ENCODE measurements at regions not wholly inside any gene's neighbourhood (a gene's known extent, or its start where the extent isn't known, plus 50 kb on each side); places are given as distances from the start of the nearest gene placed in this dataset.

- Mint-ChIP-seq H3K36me3 (ENCODE audit: low read depth, unreplicated experiment) (no peaks in the 10 kb centered on the region), H3K9me3 (ENCODE audit: unreplicated experiment) (peaks cover 4% of the 10 kb centered on the region), H3K4me1 (ENCODE audit: unreplicated experiment) (no peaks in the 10 kb centered on the region), H3K27me3 (ENCODE audit: unreplicated experiment) (peaks cover 3% of the 10 kb centered on the region), H3K27ac (ENCODE audit: unreplicated experiment) (no peak overlapping the region), H3K4me3 (ENCODE audit: unreplicated experiment) (no peak overlapping the region)
- no peak for TF ChIP-seq CTCF (IDR thresholded peaks at IDR 0.05; ENCODE audit: unreplicated experiment)
- no peak for DNase-seq (ENCODE audit: low spot score)
Measured at GRCh38 chr7:37590824-37591223, 92.7 kb upstream of the GPR141 start.

- no peak overlapping the region for H3K27ac Mint-ChIP-seq (ENCODE audit: unreplicated experiment)
- no peak for TF ChIP-seq CTCF (IDR thresholded peaks at IDR 0.05; ENCODE audit: unreplicated experiment)
- peaks cover 3% of the 10 kb centered on the region for H3K27me3 Mint-ChIP-seq (ENCODE audit: unreplicated experiment)
- no peaks in the 10 kb centered on the region for H3K4me1 Mint-ChIP-seq (ENCODE audit: unreplicated experiment)
- no peak for DNase-seq (ENCODE audit: low spot score)
- H3K9me3 Mint-ChIP-seq (ENCODE audit: unreplicated experiment): peaks cover 4% of the 10 kb centered on the region
- no peaks in the 10 kb centered on the region for H3K36me3 Mint-ChIP-seq (ENCODE audit: low read depth, unreplicated experiment)
- H3K4me3 Mint-ChIP-seq (ENCODE audit: unreplicated experiment): no peak overlapping the region
Measured at GRCh38 chr7:37592366-37592765, 91.2 kb upstream of the GPR141 start.

GRCh38 chr7:37594602-37595001 is 89.0 kb upstream of the GPR141 start:
- peaks cover 3% of the 10 kb centered on the region for H3K27me3 Mint-ChIP-seq (ENCODE audit: unreplicated experiment)
- no peak for DNase-seq (ENCODE audit: low spot score)
- TF ChIP-seq CTCF (IDR thresholded peaks at IDR 0.05; ENCODE audit: unreplicated experiment): no peak
- H3K9me3 Mint-ChIP-seq (ENCODE audit: unreplicated experiment): peaks cover 4% of the 10 kb centered on the region
- H3K36me3 Mint-ChIP-seq (ENCODE audit: low read depth, unreplicated experiment): no peaks in the 10 kb centered on the region
- H3K27ac Mint-ChIP-seq (ENCODE audit: unreplicated experiment): no peak overlapping the region
- H3K4me1 Mint-ChIP-seq (ENCODE audit: unreplicated experiment): no peaks in the 10 kb centered on the region
- no peak overlapping the region for H3K4me3 Mint-ChIP-seq (ENCODE audit: unreplicated experiment)

GRCh38 chr7:37598824-37599223 is 84.7 kb upstream of the GPR141 start:
- H3K27ac Mint-ChIP-seq (ENCODE audit: unreplicated experiment): no peak overlapping the region
- peaks cover 2% of the 10 kb centered on the region for H3K27me3 Mint-ChIP-seq (ENCODE audit: unreplicated experiment)
- no peak overlapping the region for H3K4me3 Mint-ChIP-seq (ENCODE audit: unreplicated experiment)
- TF ChIP-seq CTCF (IDR thresholded peaks at IDR 0.05; ENCODE audit: unreplicated experiment): no peak
- DNase-seq (ENCODE audit: low spot score): no peak
- no peaks in the 10 kb centered on the region for H3K4me1 Mint-ChIP-seq (ENCODE audit: unreplicated experiment)
- H3K9me3 Mint-ChIP-seq (ENCODE audit: unreplicated experiment): peaks cover 2% of the 10 kb centered on the region
- no peaks in the 10 kb centered on the region for H3K36me3 Mint-ChIP-seq (ENCODE audit: low read depth, unreplicated experiment)

GRCh38 chr7:37601321-37601720 is 82.2 kb upstream of the GPR141 start:
- no peak for TF ChIP-seq CTCF (IDR thresholded peaks at IDR 0.05; ENCODE audit: unreplicated experiment)
- Mint-ChIP-seq H3K4me1 (ENCODE audit: unreplicated experiment) (no peaks in the 10 kb centered on the region), H3K4me3 (ENCODE audit: unreplicated experiment) (no peak overlapping the region), H3K27ac (ENCODE audit: unreplicated experiment) (no peak overlapping the region), H3K36me3 (ENCODE audit: low read depth, unreplicated experiment) (no peaks in the 10 kb centered on the region), H3K27me3 (ENCODE audit: unreplicated experiment) (peaks cover 2% of the 10 kb centered on the region), H3K9me3 (ENCODE audit: unreplicated experiment) (no peaks in the 10 kb centered on the region)
- DNase-seq (ENCODE audit: low spot score): no peak
